ENCODE measurements at regions not wholly inside any gene's neighbourhood (a gene's known extent, or its start where the extent isn't known, plus 50 kb on each side); places are given as distances from the start of the nearest gene placed in this dataset.

GRCh38 chr4:38611676-38612075 is 52.3 kb upstream of the KLF3 start:
- Histone ChIP-seq H3K9me1 (ENCODE audit: insufficient read depth, low read length) (0 out of 2 replicates have a peak, but pooled peaks cover 2% of the 10 kb centered on the region), H4K5ac (ENCODE audit: low read depth, low read length) (no peak overlapping the region), H2BK120ac (ENCODE audit: low read depth, low read length) (no peak overlapping the region), H3K14ac (replicated peaks; ENCODE audit: low read depth, low read length) (no peak overlapping the region), H3K36me3 (ENCODE audit: control insufficient read depth, insufficient read depth, low read length) (no peaks in the 10 kb centered on the region), H3K27me3 (ENCODE audit: control insufficient read depth, insufficient read depth, low read length) (no peaks in the 10 kb centered on the region), H3K56ac (ENCODE audit: extremely low read depth, insufficient read depth, low read length) (no peak overlapping the region), H3K4me2 (ENCODE audit: low read depth, low read length) (no peak overlapping the region), H3K9me3 (ENCODE audit: control insufficient read depth, insufficient read depth, low read length) (no peaks in the 10 kb centered on the region), H2AK5ac (ENCODE audit: low read depth, low read length) (no peak overlapping the region), H3K4ac (ENCODE audit: low read depth, low read length) (no peak overlapping the region), H2BK20ac (ENCODE audit: low read depth, low read length) (no peak overlapping the region), H3K4me3 (ENCODE audit: insufficient read depth, low read depth, low read length) (no peak overlapping the region), H3K4me1 (ENCODE audit: control insufficient read depth, insufficient read depth, low read length) (peaks cover 9% of the 10 kb centered on the region), H3K79me1 (ENCODE audit: low read depth in 1 of 2, low read length in 2 of 2) (no peaks in the 10 kb centered on the region), H4K8ac (ENCODE audit: low read depth in 2 of 2, low read length in 2 of 2) (no peak overlapping the region), H2AFZ (replicated peaks; ENCODE audit: low read length, poor library complexity) (no peak overlapping the region), H4K91ac (ENCODE audit: insufficient read depth, low read depth, low read length) (no peak overlapping the region), H2BK15ac (ENCODE audit: low read depth, low read length) (no peak overlapping the region), H4K20me1 (ENCODE audit: insufficient read depth, low read length) (no peaks in the 10 kb centered on the region), H3K23ac (ENCODE audit: low read depth, low read length) (no peak overlapping the region), H3K18ac (ENCODE audit: low read depth, low read length) (no peak overlapping the region), H3K27ac (ENCODE audit: insufficient read depth, low read length) (no peak overlapping the region), H3K9ac (ENCODE audit: low read depth, low read length) (no peak overlapping the region), H2BK5ac (ENCODE audit: low read depth, low read length, poor library complexity, severe bottlenecking) (no peak overlapping the region), H2AK9ac (replicated peaks; ENCODE audit: low read depth, low read length, poor library complexity) (no peak overlapping the region)
- dilution Hi-C loops (cut with HindIII; ENCODE audit: low sequenced_read_pairs, unreplicated experiment): no loop called here
- TF ChIP-seq ELK1 (IDR thresholded peaks at IDR 0.05; ENCODE audit: borderline replicate concordance, low read depth, low read length) (no peak), SMC3 (IDR thresholded peaks at IDR 0.05; ENCODE audit: low read depth, low read length) (no peak)
- no CpG with 5 or more reads among the region's 3 CpGs for WGBS, 2 experiments (ENCODE audit: extremely low coverage in 2 of 2, insufficient read length in 1 of 2)
- ATAC-seq (ENCODE audit: low read depth) (no peak), DNase-seq (no peak)
- CTCF ChIA-PET: no interaction called here
- BruUV-seq (replicated peaks): no TSS peak
- in situ Hi-C loops (cut with MboI; ENCODE audit: low sequenced_read_pairs): no loop called here
- POLR2A ChIA-PET (ENCODE audit: unreplicated experiment): interaction anchor here (0.6 kb wide), 1 partner anchor 23 kb away, joined by 3 read pairs; no protein-coding TSS in a partner anchor
- intact Hi-C loops (cut with micrococcal nuclease): no loop called here

Data from IMR-90 (cell line).